ENCODE measurements at regions not wholly inside any gene's neighbourhood (a gene's known extent, or its start where the extent isn't known, plus 50 kb on each side); places are given as distances from the start of the nearest gene placed in this dataset.

DNA sequence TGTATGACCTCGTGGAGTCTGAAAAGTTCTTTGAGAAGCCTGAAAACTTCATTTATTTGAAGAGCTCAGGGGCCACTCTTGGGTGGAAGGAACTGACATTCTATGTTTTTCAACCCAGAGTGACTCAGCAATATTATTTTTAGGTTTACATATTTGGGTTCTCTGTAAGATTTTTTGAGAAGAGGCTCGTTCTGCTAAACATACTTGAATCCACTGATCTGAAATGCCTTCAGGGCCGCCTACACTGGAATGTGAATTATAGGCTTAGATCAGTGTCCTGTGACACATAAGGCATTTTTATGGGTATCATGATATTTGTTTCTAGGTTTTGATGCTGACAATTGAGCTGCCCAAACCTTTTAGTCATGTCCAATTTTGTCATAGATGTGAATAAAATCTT is 86.2 kb downstream of the PSAT1 start:
- Histone ChIP-seq H3K9me3 (no peaks in the 10 kb centered on the region), H3K4me1 (no peaks in the 10 kb centered on the region), H3K4me3 (no peak overlapping the region), H3K27me3 (no peaks in the 10 kb centered on the region), H3K27ac (no peak overlapping the region), H3K36me3 (no peaks in the 10 kb centered on the region)
- no peak for DNase-seq
- intact Hi-C loops (cut with DNase I; ENCODE audit: low total_unique reads): no loop called here
- TF ChIP-seq EP300 (IDR thresholded peaks at IDR 0.05) (no peak), POLR2A (IDR thresholded peaks at IDR 0.05) (no peak), POLR2AphosphoS5 (IDR thresholded peaks at IDR 0.05) (no peak)
- TF ChIP-seq, protein P1, sequence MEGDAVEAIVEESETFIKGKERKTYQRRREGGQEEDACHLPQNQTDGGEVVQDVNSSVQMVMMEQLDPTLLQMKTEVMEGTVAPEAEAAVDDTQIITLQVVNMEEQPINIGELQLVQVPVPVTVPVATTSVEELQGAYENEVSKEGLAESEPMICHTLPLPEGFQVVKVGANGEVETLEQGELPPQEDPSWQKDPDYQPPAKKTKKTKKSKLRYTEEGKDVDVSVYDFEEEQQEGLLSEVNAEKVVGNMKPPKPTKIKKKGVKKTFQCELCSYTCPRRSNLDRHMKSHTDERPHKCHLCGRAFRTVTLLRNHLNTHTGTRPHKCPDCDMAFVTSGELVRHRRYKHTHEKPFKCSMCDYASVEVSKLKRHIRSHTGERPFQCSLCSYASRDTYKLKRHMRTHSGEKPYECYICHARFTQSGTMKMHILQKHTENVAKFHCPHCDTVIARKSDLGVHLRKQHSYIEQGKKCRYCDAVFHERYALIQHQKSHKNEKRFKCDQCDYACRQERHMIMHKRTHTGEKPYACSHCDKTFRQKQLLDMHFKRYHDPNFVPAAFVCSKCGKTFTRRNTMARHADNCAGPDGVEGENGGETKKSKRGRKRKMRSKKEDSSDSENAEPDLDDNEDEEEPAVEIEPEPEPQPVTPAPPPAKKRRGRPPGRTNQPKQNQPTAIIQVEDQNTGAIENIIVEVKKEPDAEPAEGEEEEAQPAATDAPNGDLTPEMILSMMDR (IDR thresholded peaks at IDR 0.05): no peak
- 50 to 66% (median 62%) methylated on average over 3 of the region's 3 CpGs for WGBS, 5 donors

DNA sequence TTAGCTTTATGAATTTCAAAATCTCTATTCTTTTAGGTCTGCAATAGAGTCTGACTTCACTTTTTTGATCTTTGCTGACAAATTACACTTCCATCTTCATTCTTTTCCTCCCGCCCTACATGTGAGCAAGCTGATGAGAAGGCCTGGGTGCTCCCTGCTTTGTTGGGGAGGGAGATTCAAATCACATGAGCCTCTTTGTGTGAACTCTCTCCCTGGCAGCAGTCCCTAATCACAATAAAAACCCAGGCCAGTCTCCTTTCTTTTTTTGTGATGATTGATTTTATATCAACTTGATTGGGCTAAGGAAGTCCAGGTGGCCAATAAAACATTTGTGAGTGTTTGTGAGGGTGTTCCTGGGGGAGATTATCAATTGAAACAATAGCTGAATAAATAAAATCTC is 89.4 kb downstream of the PSAT1 start:
- H3K9me3 ChIP-seq: no peaks in the 10 kb centered on the region
- H3K4me1 ChIP-seq: no peaks in the 10 kb centered on the region
- H3K27ac ChIP-seq: no peak overlapping the region
- 90 to 100% (median 97%) methylated on average over 1 of the region's 1 CpG for WGBS, 5 donors
- no peak for TF ChIP-seq POLR2AphosphoS5 (IDR thresholded peaks at IDR 0.05)
- TF ChIP-seq, protein P1 (IDR thresholded peaks at IDR 0.05): no peak
- no peak for TF ChIP-seq EP300 (IDR thresholded peaks at IDR 0.05)
- no peak for TF ChIP-seq POLR2A (IDR thresholded peaks at IDR 0.05)
- intact Hi-C loops (cut with DNase I; ENCODE audit: low total_unique reads): no loop called here
- H3K27me3 ChIP-seq: no peaks in the 10 kb centered on the region
- no peaks in the 10 kb centered on the region for H3K36me3 ChIP-seq
- H3K4me3 ChIP-seq: no peak overlapping the region
- DNase-seq: no peak

DNA sequence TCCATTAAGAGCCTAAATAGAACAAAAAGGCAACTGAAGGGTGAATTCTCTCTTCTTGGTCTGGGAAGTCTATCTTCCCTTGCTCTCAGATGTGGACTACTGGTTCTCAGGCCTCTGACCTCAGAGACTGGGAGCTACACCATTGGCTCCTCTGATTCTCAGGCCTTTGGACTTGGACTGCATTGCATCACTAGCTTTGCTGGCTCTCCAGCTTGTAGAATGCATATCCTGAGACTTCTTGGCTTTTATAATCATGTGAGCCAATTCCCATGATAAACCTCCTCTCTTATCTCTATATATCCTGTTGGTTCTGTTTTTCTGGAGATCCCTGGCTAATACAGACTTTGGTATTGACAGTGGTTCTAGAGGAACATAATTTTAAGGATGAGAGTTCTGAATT is 89.8 kb downstream of the PSAT1 start:
- no peak for DNase-seq
- Histone ChIP-seq H3K27ac (no peak overlapping the region), H3K36me3 (no peaks in the 10 kb centered on the region)

DNA sequence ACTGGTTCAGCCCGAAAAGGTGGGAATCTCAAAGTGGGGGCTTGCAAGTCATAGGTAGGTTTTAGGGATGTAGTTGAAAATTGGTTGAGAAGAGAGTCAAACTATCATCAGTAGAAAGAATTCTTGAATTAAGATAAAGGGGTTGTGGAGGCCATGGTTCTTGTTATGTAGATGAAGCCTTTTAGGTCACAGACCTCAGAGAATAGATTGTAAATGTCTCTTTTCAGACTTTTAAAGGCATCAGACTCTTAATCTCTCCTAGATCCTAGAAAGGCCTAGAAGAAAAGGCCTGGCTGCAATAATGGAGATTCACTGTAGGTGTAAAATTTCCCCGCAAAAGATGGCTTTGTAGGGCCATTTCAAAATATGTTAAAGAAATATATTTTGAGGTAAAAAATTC is 96.4 kb downstream of the PSAT1 start:
- no peaks in the 10 kb centered on the region for H3K4me1 ChIP-seq
- intact Hi-C loops (cut with DNase I; ENCODE audit: low total_unique reads): no loop called here
- WGBS, 5 donors: 76 to 85% (median 82%) methylated on average over 2 of the region's 2 CpGs

More for the DNA sequence above, 89.8 kb downstream of the PSAT1 start:
- Histone ChIP-seq H3K9me3 (no peaks in the 10 kb centered on the region), H3K4me3 (no peak overlapping the region), H3K27me3 (no peaks in the 10 kb centered on the region), H3K4me1 (no peaks in the 10 kb centered on the region)
- intact Hi-C loops (cut with DNase I; ENCODE audit: low total_unique reads): no loop called here
- TF ChIP-seq POLR2AphosphoS5 (IDR thresholded peaks at IDR 0.05) (no peak), EP300 (IDR thresholded peaks at IDR 0.05) (no peak), POLR2A (IDR thresholded peaks at IDR 0.05) (no peak)
- TF ChIP-seq, protein P1 (IDR thresholded peaks at IDR 0.05): no peak

More for the DNA sequence above, 96.4 kb downstream of the PSAT1 start:
- TF ChIP-seq, protein P1 (IDR thresholded peaks at IDR 0.05): no peak
- TF ChIP-seq POLR2AphosphoS5 (IDR thresholded peaks at IDR 0.05) (no peak), EP300 (IDR thresholded peaks at IDR 0.05) (no peak)
- Histone ChIP-seq H3K27me3 (peaks cover 0 to 5% (median 0%) of the 10 kb centered on the region in 3 donors), H3K4me3 (no peak overlapping the region), H3K36me3 (no peaks in the 10 kb centered on the region), H3K27ac (no peak overlapping the region), H3K9me3 (peaks cover 0 to 11% (median 9%) of the 10 kb centered on the region in 4 donors)
- DNase-seq: no peak

Data from stomach (tissue), 8 donors.